Liver (tissue), 8 donors: ENCODE measurements at regions not wholly inside any gene's neighbourhood (a gene's known extent, or its start where the extent isn't known, plus 50 kb on each side); places are given as distances from the start of the nearest gene placed in this dataset.

ENCODE experiments used
- DNase-seq: peaks from one replicate; pipeline ENCODE4 v3.0.0-alpha.2; 2017; ENCODE audit warnings: low spot score
- H3K27ac ChIP-seq, 2 donors: one replicate each; pipeline ENCODE4 v1.7.0; 2013; ENCODE audit warnings: inconsistent platforms in 2 of 2, low read length in 2 of 2, control low read depth in 1 of 2, low read depth in 1 of 2, mild to moderate bottlenecking in 1 of 2
- H3K27me3 ChIP-seq, 4 donors: one replicate each; pipeline versions ENCODE4 v1.6.1 to v1.7.0; 2013; ENCODE audit warnings: low read length in 3 of 4, inconsistent platforms in 1 of 4, mild to moderate bottlenecking in 1 of 4, moderate library complexity in 1 of 4; ENCODE audit not compliant: control insufficient read depth in 4 of 4, insufficient read depth in 4 of 4
- H3K36me3 ChIP-seq, 4 donors: one replicate each; pipeline versions ENCODE4 v1.6.1 to v1.7.0; 2013; ENCODE audit warnings: low read length in 3 of 4, mild to moderate bottlenecking in 3 of 4, low read depth in 1 of 4, moderate library complexity in 1 of 4; ENCODE audit not compliant: control insufficient read depth in 4 of 4, insufficient read depth in 3 of 4
- H3K4me1 ChIP-seq, 4 donors: one replicate each; pipeline versions ENCODE4 v1.6.1 to v1.7.0; 2013; ENCODE audit warnings: low read length in 3 of 4, mild to moderate bottlenecking in 3 of 4, moderate library complexity in 1 of 4; ENCODE audit not compliant: control insufficient read depth in 4 of 4, insufficient read depth in 4 of 4
- H3K4me3 ChIP-seq, 3 donors: one replicate each; pipeline versions ENCODE4 v1.6.1 to v1.7.0; 2013; ENCODE audit warnings: low read length in 3 of 3, control low read depth in 1 of 3, low read depth in 1 of 3, mild to moderate bottlenecking in 1 of 3
- H3K9ac ChIP-seq, 2 donors: one replicate each; pipeline ENCODE4 v1.7.0; 2013; ENCODE audit warnings: low read length in 2 of 2, mild to moderate bottlenecking in 2 of 2, moderate library complexity in 2 of 2, control low read depth in 1 of 2, low read depth in 1 of 2
- H3K9me3 ChIP-seq, 4 donors: one replicate each; pipeline versions ENCODE4 v1.6.1 to v1.7.0; 2013; ENCODE audit warnings: low read length in 3 of 4; ENCODE audit not compliant: control insufficient read depth in 4 of 4
- EGR1 ChIP-seq, 2 donors: IDR thresholded peaks; 2 replicates each; pipeline ENCODE4 v1.6.1; 2016 to 2018; ENCODE audit warnings: antibody characterized with exemption in 2 of 2, low read depth in 2 of 2
- FOXA2 ChIP-seq: IDR thresholded peaks from 2 replicates; pipeline ENCODE4 v1.6.1; 2016; ENCODE audit warnings: antibody characterized with exemption
- HNF4A ChIP-seq, 2 donors: conservative IDR thresholded peaks; 2 replicates each; pipeline ENCODE4 v1.6.1; 2016; ENCODE audit warnings: antibody characterized with exemption in 2 of 2, mild to moderate bottlenecking in 2 of 2
- HNF4G ChIP-seq: IDR thresholded peaks from 2 replicates; pipeline ENCODE4 v1.6.1; 2016; ENCODE audit warnings: antibody characterized with exemption
- NR2F2 ChIP-seq: IDR thresholded peaks from 2 replicates; pipeline ENCODE4 v1.6.1; 2016; ENCODE audit warnings: antibody characterized with exemption
- RAD21 ChIP-seq, 2 donors: IDR thresholded peaks; 2 replicates each; pipeline ENCODE4 v1.6.1; 2016; ENCODE audit warnings: antibody characterized with exemption in 2 of 2, mild to moderate bottlenecking in 2 of 2
- RXRA ChIP-seq, 2 donors: IDR thresholded peaks; 2 replicates each; pipeline ENCODE4 v1.6.1; 2017 to 2018; ENCODE audit warnings: antibody characterized with exemption in 2 of 2, mild to moderate bottlenecking in 1 of 2
- SP1 ChIP-seq: IDR thresholded peaks from 2 replicates; pipeline ENCODE4 v1.6.1; 2018; ENCODE audit warnings: antibody characterized with exemption, mild to moderate bottlenecking
- WGBS: extraction: QIAGEN DNeasy Blood & Tissue Kit; methylation state at CpG from one replicate; pipeline ENCODE4 v1.1.7; 2013; 5-methylcytosine and 5-hydroxymethylcytosine counted together
- TF ChIP-seq, protein P1 (sequence below): fragments of 150-350 bp; IDR thresholded peaks from 2 replicates; pipeline ENCODE4 v1.5.1; 2017; ENCODE audit warnings: improper control_type of control experiment, low read depth, low read length; ENCODE audit not compliant: missing input control
- TF ChIP-seq, protein P2 (sequence below): IDR thresholded peaks from 2 replicates; pipeline ENCODE4 v1.6.1; 2016; ENCODE audit warnings: antibody characterized with exemption
- TF ChIP-seq, protein P3 (sequence below): IDR thresholded peaks from 2 replicates; pipeline ENCODE4 v1.6.1; 2016; ENCODE audit warnings: antibody characterized with exemption, mild to moderate bottlenecking
- TF ChIP-seq, protein P4 (sequence below): IDR thresholded peaks from 2 replicates; pipeline ENCODE4 v1.6.1; 2016; ENCODE audit warnings: antibody characterized with exemption
- donor health status: healthy.
- donor health status: healthy.
- donor health status: healthy.
- donor health status: healthy.
- donor health status: healthy.

DNA sequence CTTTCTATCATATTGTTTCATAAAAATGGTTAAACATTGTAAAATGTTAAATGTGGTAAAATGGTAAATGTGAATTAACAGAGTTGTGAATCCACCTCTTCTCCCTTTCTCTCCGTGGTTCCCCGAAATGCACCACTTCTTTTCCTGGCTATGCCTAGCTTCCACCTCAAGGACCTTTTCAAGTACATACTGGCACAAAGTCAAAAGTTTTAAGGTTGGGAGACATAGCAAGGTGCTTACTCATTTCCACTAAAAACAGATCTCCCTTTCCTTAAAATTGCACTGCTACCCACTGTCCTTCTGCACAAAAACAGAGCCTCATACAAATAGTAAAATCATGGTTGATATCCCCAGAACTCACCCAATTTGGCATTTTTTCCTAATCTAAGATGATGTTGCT, 558.2 kb downstream of the SLITRK6 start (continued):
- TF ChIP-seq, protein P1, sequence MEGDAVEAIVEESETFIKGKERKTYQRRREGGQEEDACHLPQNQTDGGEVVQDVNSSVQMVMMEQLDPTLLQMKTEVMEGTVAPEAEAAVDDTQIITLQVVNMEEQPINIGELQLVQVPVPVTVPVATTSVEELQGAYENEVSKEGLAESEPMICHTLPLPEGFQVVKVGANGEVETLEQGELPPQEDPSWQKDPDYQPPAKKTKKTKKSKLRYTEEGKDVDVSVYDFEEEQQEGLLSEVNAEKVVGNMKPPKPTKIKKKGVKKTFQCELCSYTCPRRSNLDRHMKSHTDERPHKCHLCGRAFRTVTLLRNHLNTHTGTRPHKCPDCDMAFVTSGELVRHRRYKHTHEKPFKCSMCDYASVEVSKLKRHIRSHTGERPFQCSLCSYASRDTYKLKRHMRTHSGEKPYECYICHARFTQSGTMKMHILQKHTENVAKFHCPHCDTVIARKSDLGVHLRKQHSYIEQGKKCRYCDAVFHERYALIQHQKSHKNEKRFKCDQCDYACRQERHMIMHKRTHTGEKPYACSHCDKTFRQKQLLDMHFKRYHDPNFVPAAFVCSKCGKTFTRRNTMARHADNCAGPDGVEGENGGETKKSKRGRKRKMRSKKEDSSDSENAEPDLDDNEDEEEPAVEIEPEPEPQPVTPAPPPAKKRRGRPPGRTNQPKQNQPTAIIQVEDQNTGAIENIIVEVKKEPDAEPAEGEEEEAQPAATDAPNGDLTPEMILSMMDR: no peak
- no peak for TF ChIP-seq NR2F2

DNA sequence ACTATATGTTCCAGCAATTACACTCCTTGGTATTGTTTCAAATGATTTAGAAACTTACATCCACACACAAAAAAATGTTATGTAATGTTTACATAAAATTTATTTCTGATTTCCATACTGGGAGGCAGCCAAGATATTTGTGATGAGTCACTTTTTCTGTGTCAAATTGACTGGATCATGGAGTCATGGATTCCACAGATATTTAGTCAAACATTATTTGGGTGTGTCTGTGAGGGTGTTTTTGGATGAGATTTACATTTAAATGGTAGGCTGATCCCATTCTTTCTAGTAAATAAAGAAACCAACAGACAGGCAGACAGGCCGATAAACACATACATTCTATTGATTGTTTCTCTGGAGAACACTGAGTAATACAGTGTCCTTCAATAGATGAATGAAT, 562.8 kb downstream of the SLITRK6 start:
- 79% methylated on average over 1 of the region's 1 CpG for WGBS
- DNase-seq: no peak
- H3K9ac ChIP-seq: no peak overlapping the region

More for the DNA sequence above, 562.8 kb downstream of the SLITRK6 start:
- H3K36me3 ChIP-seq: no peaks in the 10 kb centered on the region
- no peak overlapping the region for H3K4me3 ChIP-seq
- no peak for TF ChIP-seq FOXA2
- no peak for TF ChIP-seq HNF4A (conservative IDR thresholded peaks at IDR 0.05)
- no peak for TF ChIP-seq NR2F2
- TF ChIP-seq, protein P2, sequence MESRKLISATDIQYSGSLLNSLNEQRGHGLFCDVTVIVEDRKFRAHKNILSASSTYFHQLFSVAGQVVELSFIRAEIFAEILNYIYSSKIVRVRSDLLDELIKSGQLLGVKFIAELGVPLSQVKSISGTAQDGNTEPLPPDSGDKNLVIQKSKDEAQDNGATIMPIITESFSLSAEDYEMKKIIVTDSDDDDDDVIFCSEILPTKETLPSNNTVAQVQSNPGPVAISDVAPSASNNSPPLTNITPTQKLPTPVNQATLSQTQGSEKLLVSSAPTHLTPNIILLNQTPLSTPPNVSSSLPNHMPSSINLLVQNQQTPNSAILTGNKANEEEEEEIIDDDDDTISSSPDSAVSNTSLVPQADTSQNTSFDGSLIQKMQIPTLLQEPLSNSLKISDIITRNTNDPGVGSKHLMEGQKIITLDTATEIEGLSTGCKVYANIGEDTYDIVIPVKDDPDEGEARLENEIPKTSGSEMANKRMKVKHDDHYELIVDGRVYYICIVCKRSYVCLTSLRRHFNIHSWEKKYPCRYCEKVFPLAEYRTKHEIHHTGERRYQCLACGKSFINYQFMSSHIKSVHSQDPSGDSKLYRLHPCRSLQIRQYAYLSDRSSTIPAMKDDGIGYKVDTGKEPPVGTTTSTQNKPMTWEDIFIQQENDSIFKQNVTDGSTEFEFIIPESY: no peak
- no peak for TF ChIP-seq HNF4G
- TF ChIP-seq RXRA (IDR thresholded peaks at IDR 0.05): no peak
- TF ChIP-seq SP1: no peak
- TF ChIP-seq, protein P1: no peak
- TF ChIP-seq, protein P3, sequence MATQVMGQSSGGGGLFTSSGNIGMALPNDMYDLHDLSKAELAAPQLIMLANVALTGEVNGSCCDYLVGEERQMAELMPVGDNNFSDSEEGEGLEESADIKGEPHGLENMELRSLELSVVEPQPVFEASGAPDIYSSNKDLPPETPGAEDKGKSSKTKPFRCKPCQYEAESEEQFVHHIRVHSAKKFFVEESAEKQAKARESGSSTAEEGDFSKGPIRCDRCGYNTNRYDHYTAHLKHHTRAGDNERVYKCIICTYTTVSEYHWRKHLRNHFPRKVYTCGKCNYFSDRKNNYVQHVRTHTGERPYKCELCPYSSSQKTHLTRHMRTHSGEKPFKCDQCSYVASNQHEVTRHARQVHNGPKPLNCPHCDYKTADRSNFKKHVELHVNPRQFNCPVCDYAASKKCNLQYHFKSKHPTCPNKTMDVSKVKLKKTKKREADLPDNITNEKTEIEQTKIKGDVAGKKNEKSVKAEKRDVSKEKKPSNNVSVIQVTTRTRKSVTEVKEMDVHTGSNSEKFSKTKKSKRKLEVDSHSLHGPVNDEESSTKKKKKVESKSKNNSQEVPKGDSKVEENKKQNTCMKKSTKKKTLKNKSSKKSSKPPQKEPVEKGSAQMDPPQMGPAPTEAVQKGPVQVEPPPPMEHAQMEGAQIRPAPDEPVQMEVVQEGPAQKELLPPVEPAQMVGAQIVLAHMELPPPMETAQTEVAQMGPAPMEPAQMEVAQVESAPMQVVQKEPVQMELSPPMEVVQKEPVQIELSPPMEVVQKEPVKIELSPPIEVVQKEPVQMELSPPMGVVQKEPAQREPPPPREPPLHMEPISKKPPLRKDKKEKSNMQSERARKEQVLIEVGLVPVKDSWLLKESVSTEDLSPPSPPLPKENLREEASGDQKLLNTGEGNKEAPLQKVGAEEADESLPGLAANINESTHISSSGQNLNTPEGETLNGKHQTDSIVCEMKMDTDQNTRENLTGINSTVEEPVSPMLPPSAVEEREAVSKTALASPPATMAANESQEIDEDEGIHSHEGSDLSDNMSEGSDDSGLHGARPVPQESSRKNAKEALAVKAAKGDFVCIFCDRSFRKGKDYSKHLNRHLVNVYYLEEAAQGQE: no peak
- no peak for TF ChIP-seq EGR1 (IDR thresholded peaks at IDR 0.05; ENCODE audit: low read depth in 2 of 2)
- TF ChIP-seq, protein P4, sequence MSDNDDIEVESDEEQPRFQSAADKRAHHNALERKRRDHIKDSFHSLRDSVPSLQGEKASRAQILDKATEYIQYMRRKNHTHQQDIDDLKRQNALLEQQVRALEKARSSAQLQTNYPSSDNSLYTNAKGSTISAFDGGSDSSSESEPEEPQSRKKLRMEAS: no peak
- TF ChIP-seq RAD21 (IDR thresholded peaks at IDR 0.05): no peak
- no peak overlapping the region for H3K27ac ChIP-seq
- no peaks in the 10 kb centered on the region for H3K9me3 ChIP-seq
- H3K27me3 ChIP-seq: no peaks in the 10 kb centered on the region
- no peaks in the 10 kb centered on the region for H3K4me1 ChIP-seq
